Ureter (tissue), 1 donor: ENCODE measurements at regions not wholly inside any gene's neighbourhood (a gene's known extent, or its start where the extent isn't known, plus 50 kb on each side); places are given as distances from the start of the nearest gene placed in this dataset.
"Not testable (repeated sequence)": the region's sequence is repeated elsewhere in the genome, so short reads cannot be mapped to it uniquely, and the experiment has no call there.

ENCODE experiments used
- DNase-seq: peaks from one replicate; pipeline ENCODE4 v3.0.0-alpha.2; 2020; ENCODE audit warnings: low spot score
- donor health status: DM: yes; HTN: yes; CAD: no.

- DNase-seq, result no peak
Observed at GRCh38 chr3:59258550-59259260, 208.9 kb upstream of the CFAP20DC start.

DNA sequence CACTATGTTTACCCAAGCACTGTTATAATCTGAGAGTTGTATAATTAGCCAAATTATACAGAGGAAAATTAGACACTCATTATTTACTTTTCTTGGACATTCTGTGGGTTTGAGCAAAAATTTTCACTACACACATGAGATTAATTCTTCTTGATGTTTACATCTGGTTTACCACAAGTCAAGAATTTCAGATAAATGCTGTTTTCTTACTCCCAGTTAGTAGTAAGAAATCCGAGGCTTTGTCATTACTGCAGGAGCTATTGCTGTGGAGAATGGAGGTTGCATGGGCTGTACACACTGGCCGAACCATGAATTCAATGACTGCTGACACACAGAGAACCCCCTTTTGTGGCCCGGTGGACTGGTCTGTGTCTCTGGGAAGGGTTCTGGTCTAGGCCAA, 207.7 kb upstream of the CFAP20DC start:
- DNase-seq, result no peak

- DNase-seq, result no peak
Observed at GRCh38 chr3:59256230-59256629, 206.4 kb upstream of the CFAP20DC start.

DNA sequence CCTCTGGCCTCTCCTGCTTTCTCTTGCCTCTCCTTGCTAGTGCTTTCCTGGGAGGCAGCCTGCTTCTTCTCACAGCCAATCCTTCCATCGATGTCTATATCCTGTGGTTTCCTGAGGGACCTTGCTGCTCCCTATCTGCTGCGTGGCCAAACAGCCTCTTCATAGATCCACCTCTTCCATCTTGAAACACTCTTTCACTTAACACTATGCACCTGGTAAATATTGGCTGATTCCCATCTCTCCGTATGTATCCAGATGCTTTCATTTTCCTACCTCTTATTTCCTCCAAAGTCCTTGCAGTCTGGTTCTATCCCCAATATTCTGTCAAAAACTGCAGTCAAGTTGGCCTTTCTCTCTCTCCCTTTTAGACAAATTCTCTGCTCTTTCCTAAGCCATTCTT, 205.2 kb upstream of the CFAP20DC start:
- no peak for DNase-seq

- DNase-seq, result no peak
Observed at GRCh38 chr3:59254433-59254832, 204.6 kb upstream of the CFAP20DC start.

GRCh38 chr3:59253523-59253922, 203.7 kb upstream of the CFAP20DC start:
- no peak for DNase-seq

DNA sequence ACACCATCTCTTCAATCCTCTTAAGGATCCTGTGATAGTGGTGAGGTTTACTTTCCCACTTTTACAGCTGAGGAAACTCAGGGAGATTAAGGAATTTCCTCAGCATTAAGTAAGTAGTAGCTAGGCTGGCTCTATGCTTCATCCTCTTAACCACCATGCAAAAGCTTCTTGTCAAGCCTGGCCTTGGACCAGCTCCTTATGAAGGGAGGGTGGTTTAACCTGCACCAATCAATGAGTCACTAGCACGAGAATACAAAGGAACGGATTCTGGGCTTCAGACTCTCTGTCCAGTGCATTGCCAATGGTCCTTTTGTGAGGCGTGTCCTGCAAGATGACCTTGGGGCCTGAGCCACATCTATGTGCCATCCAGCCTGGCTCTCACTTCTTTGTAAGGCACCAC, 202.0 kb upstream of the CFAP20DC start:
- DNase-seq, result no peak

- DNase-seq, result no peak
Observed at GRCh38 chr3:59250600-59250999, 200.8 kb upstream of the CFAP20DC start.

GRCh38 chr3:59249698-59250361, 200.0 kb upstream of the CFAP20DC start:
- no peak for DNase-seq

- no peak for DNase-seq
Observed at GRCh38 chr3:59249004-59249403, 199.2 kb upstream of the CFAP20DC start.

DNA sequence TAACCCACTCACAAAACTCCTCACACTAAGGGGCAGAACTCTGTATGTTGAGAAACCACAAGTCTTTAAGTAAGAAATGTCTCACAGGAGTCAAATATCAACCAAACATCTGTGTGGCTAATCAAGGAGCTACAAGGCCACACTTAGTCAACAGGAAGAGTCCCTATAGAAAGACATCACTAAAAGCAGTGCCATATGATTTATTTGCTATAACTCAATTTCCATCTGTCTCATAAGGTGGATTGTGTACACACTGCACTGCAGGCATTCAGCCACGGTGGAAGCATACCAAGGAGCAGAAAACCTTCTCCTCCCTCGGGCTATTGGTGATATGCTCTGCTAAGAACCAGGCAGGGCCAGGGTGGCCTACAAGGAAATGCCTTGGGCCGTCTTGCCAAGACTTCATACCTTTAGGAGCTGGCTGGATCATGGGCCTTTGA, 197.6 kb upstream of the CFAP20DC start:
- no peak for DNase-seq

DNA sequence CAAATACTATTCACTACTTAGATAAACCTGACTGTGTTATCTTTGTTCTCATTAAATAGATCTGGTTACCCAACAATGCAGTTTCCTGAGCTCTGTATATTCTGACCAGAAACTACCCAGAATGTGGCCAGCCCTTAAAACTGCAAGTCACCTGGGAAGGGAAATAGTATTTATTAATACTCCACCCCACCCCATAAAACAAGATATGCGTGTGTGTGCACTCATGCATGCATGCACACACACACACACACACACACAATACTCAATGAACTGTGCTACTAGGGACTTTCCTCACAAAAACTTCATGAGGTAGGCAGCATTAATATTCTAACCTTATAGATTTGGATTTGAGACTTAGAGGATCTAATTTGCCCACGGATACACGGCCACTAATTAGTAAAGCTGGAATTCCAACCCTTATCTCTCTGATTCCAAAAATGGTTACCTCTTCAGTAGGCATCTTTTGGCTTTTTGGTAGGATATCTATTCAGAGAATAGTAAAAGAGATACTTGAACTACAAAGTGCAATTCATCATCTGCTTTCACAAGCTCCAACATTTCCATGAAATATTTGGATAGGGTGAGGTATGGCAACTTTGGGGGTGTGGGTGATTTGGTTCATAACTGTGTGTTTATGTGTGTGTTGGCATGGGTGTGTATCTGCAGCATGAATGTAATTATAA, 197.0 kb upstream of the CFAP20DC start:
- DNase-seq, result no peak

GRCh38 chr3:59245859-59246501, 196.2 kb upstream of the CFAP20DC start:
- DNase-seq, result no peak

GRCh38 chr3:59245300-59245858, 195.6 kb upstream of the CFAP20DC start:
- no peak for DNase-seq

DNA sequence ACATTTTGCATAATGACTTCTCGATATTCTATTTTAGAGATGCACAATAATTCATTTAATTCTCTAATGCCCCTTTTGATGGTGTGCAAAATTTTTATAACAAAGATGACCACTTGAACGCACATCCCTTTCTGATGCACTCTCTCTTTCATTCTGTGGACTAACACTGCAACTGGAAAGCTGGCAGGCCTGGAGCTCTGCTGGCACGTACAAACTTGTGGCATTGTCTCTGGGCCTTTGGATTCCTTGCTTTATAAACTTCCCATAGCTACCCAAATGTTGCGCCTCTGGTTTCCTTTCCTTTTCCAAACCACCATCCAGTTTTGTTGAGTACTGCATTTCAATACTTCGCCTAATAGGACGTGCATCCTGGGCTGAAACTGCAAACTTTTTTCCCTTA, 194.5 kb upstream of the CFAP20DC start:
- no peak for DNase-seq

- DNase-seq, result no peak
Observed at GRCh38 chr3:59243476-59243875, 193.7 kb upstream of the CFAP20DC start.

GRCh38 chr3:59240666-59241255, 190.9 kb upstream of the CFAP20DC start:
- DNase-seq, result no peak

GRCh38 chr3:59237121-59237520, 187.3 kb upstream of the CFAP20DC start:
- no peak for DNase-seq

- DNase-seq, result no peak
Observed at GRCh38 chr3:59235634-59236012, 185.8 kb upstream of the CFAP20DC start.

DNA sequence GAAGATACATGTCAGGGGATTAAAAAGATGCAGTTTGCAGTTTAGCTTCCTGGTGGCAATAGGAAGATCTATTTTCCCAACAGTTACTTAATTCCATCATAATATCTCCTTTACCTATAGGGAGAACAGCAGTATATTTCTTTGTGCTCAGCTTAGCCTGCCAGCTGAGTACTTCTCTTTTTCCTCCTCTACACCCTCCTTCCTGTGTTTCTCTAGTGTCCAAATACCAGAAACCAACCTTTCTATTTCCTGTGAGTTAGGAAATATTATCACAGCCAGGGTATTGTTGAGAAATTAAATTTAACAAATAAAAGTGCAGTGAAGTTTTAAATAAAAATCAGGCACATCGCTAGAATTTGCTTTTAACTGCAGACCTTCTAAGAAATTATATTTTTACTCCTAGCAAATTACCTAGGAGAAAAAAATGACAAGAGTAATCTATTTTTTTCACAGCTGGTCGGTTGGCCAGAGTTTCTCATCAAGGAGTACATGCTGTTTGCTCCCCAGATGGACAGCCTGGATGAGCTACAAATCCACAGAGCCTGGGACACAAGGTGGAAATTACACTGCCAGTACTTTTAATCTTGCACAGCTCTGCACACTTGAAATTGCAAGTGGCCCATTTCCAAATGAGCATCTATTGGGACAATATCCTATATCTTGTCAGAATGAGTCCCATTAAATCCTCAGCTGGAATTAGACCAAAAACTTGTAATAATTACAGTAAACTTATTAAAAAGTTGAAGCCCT, 185.2 kb upstream of the CFAP20DC start:
- DNase-seq, result no peak

GRCh38 chr3:59230379-59230778, 180.6 kb upstream of the CFAP20DC start:
- DNase-seq, result not testable (repeated sequence)
